Liver (tissue), 8 donors: ENCODE measurements at regions not wholly inside any gene's neighbourhood (a gene's known extent, or its start where the extent isn't known, plus 50 kb on each side); places are given as distances from the start of the nearest gene placed in this dataset.
A peak's percentile ranks its signal among the peaks of the same experiment; 100 is the strongest.

Source experiments
- DNase-seq: peaks from one replicate; pipeline ENCODE4 v3.0.0-alpha.2; 2017; ENCODE audit warnings: low spot score
- H3K27ac ChIP-seq, 2 donors: one replicate each; pipeline ENCODE4 v1.7.0; 2013; ENCODE audit warnings: inconsistent platforms in 2 of 2, low read length in 2 of 2, control low read depth in 1 of 2, low read depth in 1 of 2, mild to moderate bottlenecking in 1 of 2
- H3K27me3 ChIP-seq, 4 donors: one replicate each; pipeline versions ENCODE4 v1.6.1 to v1.7.0; 2013; ENCODE audit warnings: low read length in 3 of 4, inconsistent platforms in 1 of 4, mild to moderate bottlenecking in 1 of 4, moderate library complexity in 1 of 4; ENCODE audit not compliant: control insufficient read depth in 4 of 4, insufficient read depth in 4 of 4
- H3K36me3 ChIP-seq, 4 donors: one replicate each; pipeline versions ENCODE4 v1.6.1 to v1.7.0; 2013; ENCODE audit warnings: low read length in 3 of 4, mild to moderate bottlenecking in 3 of 4, low read depth in 1 of 4, moderate library complexity in 1 of 4; ENCODE audit not compliant: control insufficient read depth in 4 of 4, insufficient read depth in 3 of 4
- H3K4me1 ChIP-seq, 4 donors: one replicate each; pipeline versions ENCODE4 v1.6.1 to v1.7.0; 2013; ENCODE audit warnings: low read length in 3 of 4, mild to moderate bottlenecking in 3 of 4, moderate library complexity in 1 of 4; ENCODE audit not compliant: control insufficient read depth in 4 of 4, insufficient read depth in 4 of 4
- H3K4me3 ChIP-seq, 3 donors: one replicate each; pipeline versions ENCODE4 v1.6.1 to v1.7.0; 2013; ENCODE audit warnings: low read length in 3 of 3, control low read depth in 1 of 3, low read depth in 1 of 3, mild to moderate bottlenecking in 1 of 3
- H3K9ac ChIP-seq, 2 donors: one replicate each; pipeline ENCODE4 v1.7.0; 2013; ENCODE audit warnings: low read length in 2 of 2, mild to moderate bottlenecking in 2 of 2, moderate library complexity in 2 of 2, control low read depth in 1 of 2, low read depth in 1 of 2
- H3K9me3 ChIP-seq, 4 donors: one replicate each; pipeline versions ENCODE4 v1.6.1 to v1.7.0; 2013; ENCODE audit warnings: low read length in 3 of 4; ENCODE audit not compliant: control insufficient read depth in 4 of 4
- CTCF ChIP-seq: fragments of 150-350 bp; IDR thresholded peaks from 2 replicates; pipeline ENCODE4 v1.5.1; 2017; ENCODE audit warnings: improper control_type of control experiment, low read depth, low read length; ENCODE audit not compliant: missing input control
- EGR1 ChIP-seq, 2 donors: IDR thresholded peaks; 2 replicates each; pipeline ENCODE4 v1.6.1; 2016 to 2018; ENCODE audit warnings: antibody characterized with exemption in 2 of 2, low read depth in 2 of 2
- FOXA1 ChIP-seq: IDR thresholded peaks from 2 replicates; pipeline ENCODE4 v1.6.1; 2016; ENCODE audit warnings: antibody characterized with exemption
- FOXA2 ChIP-seq: IDR thresholded peaks from 2 replicates; pipeline ENCODE4 v1.6.1; 2016; ENCODE audit warnings: antibody characterized with exemption
- GABPA ChIP-seq, 2 donors: IDR thresholded peaks in 1 of 2; conservative IDR thresholded peaks in 1 of 2; 2 replicates each; pipeline ENCODE4 v1.6.1; 2016; ENCODE audit warnings: antibody characterized with exemption in 2 of 2, mild to moderate bottlenecking in 1 of 2, moderate library complexity in 1 of 2
- HNF4A ChIP-seq, 2 donors: conservative IDR thresholded peaks; 2 replicates each; pipeline ENCODE4 v1.6.1; 2016; ENCODE audit warnings: antibody characterized with exemption in 2 of 2, mild to moderate bottlenecking in 2 of 2
- HNF4G ChIP-seq: IDR thresholded peaks from 2 replicates; pipeline ENCODE4 v1.6.1; 2016; ENCODE audit warnings: antibody characterized with exemption
- JUND ChIP-seq, 2 donors: IDR thresholded peaks; 2 replicates each; pipeline ENCODE4 v1.6.1; 2016; ENCODE audit warnings: antibody characterized with exemption in 2 of 2
- NR2F2 ChIP-seq: IDR thresholded peaks from 2 replicates; pipeline ENCODE4 v1.6.1; 2016; ENCODE audit warnings: antibody characterized with exemption
- RAD21 ChIP-seq, 2 donors: IDR thresholded peaks; 2 replicates each; pipeline ENCODE4 v1.6.1; 2016; ENCODE audit warnings: antibody characterized with exemption in 2 of 2, mild to moderate bottlenecking in 2 of 2
- RXRA ChIP-seq, 2 donors: IDR thresholded peaks; 2 replicates each; pipeline ENCODE4 v1.6.1; 2017 to 2018; ENCODE audit warnings: antibody characterized with exemption in 2 of 2, mild to moderate bottlenecking in 1 of 2
- SP1 ChIP-seq: IDR thresholded peaks from 2 replicates; pipeline ENCODE4 v1.6.1; 2018; ENCODE audit warnings: antibody characterized with exemption, mild to moderate bottlenecking
- TAF1 ChIP-seq: conservative IDR thresholded peaks from 2 replicates; pipeline ENCODE4 v1.6.1; 2016; ENCODE audit warnings: antibody characterized with exemption, mild to moderate bottlenecking
- YY1 ChIP-seq: IDR thresholded peaks from 2 replicates; pipeline ENCODE4 v1.6.1; 2016; ENCODE audit warnings: antibody characterized with exemption, mild to moderate bottlenecking
- ZBTB33 ChIP-seq: IDR thresholded peaks from 2 replicates; pipeline ENCODE4 v1.6.1; 2016; ENCODE audit warnings: antibody characterized with exemption
- WGBS: extraction: QIAGEN DNeasy Blood & Tissue Kit; methylation state at CpG from one replicate; pipeline ENCODE4 v1.1.7; 2013; 5-methylcytosine and 5-hydroxymethylcytosine counted together
- TF ChIP-seq, protein P1 (sequence below): IDR thresholded peaks from 2 replicates; pipeline ENCODE4 v1.6.1; 2016; ENCODE audit warnings: antibody characterized with exemption, mild to moderate bottlenecking
- TF ChIP-seq, protein P2 (sequence below): IDR thresholded peaks from 2 replicates; pipeline ENCODE4 v1.6.1; 2016; ENCODE audit warnings: antibody characterized with exemption
- TF ChIP-seq, protein P3 (sequence below): IDR thresholded peaks from 2 replicates; pipeline ENCODE4 v1.6.1; 2016; ENCODE audit warnings: antibody characterized with exemption
- donor health status: healthy.
- donor health status: healthy.
- donor health status: healthy.
- donor health status: healthy.
- donor health status: healthy.

DNA sequence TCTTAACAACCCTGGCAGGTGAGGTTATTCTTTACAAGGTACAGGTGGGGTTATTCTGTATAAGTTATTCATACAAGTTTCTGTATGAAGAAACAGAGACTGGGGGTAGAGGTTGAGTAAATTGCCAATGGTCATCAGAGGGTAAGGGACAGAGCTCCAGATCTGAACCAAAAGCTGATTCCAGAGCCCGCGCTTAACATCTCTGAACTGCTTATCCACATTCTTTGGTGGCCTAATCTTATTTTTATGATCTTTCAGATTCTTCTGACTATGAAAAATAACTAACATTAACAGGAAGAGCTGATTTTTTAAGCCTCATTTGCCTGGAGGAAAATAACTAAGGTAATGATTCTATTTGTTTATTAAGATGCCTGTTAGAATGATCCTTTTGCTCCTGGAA lies 63.9 kb upstream of the BARHL2 start:
- peaks cover 2 to 5% (median 3%) of the 10 kb centered on the region in 4 donors for H3K4me1 ChIP-seq
- no peaks in the 10 kb centered on the region for H3K36me3 ChIP-seq
- no peaks in the 10 kb centered on the region for H3K27me3 ChIP-seq
- H3K9ac ChIP-seq: no peak overlapping the region
- no peaks in the 10 kb centered on the region for H3K9me3 ChIP-seq
- H3K4me3 ChIP-seq: no peak overlapping the region
- H3K27ac ChIP-seq: no peak overlapping the region
- WGBS: 97% methylated on average over 2 of the region's 2 CpGs
- TF ChIP-seq HNF4G (no peak), TAF1 (no peak), FOXA1 (no peak), GABPA (IDR thresholded peaks at IDR 0.05 in 1 of 2, conservative IDR thresholded peaks at IDR 0.05 in 1 of 2) (no peak), RAD21 (IDR thresholded peaks at IDR 0.05) (no peak), CTCF (no peak), SP1 (no peak), NR2F2 (no peak), ZBTB33 (no peak), YY1 (no peak)
- TF ChIP-seq, protein P1, sequence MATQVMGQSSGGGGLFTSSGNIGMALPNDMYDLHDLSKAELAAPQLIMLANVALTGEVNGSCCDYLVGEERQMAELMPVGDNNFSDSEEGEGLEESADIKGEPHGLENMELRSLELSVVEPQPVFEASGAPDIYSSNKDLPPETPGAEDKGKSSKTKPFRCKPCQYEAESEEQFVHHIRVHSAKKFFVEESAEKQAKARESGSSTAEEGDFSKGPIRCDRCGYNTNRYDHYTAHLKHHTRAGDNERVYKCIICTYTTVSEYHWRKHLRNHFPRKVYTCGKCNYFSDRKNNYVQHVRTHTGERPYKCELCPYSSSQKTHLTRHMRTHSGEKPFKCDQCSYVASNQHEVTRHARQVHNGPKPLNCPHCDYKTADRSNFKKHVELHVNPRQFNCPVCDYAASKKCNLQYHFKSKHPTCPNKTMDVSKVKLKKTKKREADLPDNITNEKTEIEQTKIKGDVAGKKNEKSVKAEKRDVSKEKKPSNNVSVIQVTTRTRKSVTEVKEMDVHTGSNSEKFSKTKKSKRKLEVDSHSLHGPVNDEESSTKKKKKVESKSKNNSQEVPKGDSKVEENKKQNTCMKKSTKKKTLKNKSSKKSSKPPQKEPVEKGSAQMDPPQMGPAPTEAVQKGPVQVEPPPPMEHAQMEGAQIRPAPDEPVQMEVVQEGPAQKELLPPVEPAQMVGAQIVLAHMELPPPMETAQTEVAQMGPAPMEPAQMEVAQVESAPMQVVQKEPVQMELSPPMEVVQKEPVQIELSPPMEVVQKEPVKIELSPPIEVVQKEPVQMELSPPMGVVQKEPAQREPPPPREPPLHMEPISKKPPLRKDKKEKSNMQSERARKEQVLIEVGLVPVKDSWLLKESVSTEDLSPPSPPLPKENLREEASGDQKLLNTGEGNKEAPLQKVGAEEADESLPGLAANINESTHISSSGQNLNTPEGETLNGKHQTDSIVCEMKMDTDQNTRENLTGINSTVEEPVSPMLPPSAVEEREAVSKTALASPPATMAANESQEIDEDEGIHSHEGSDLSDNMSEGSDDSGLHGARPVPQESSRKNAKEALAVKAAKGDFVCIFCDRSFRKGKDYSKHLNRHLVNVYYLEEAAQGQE: no peak
- TF ChIP-seq, protein P2, sequence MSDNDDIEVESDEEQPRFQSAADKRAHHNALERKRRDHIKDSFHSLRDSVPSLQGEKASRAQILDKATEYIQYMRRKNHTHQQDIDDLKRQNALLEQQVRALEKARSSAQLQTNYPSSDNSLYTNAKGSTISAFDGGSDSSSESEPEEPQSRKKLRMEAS: no peak
- TF ChIP-seq, protein P3, sequence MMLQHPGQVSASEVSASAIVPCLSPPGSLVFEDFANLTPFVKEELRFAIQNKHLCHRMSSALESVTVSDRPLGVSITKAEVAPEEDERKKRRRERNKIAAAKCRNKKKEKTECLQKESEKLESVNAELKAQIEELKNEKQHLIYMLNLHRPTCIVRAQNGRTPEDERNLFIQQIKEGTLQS: no peak
- no peak for DNase-seq

GRCh38 chr1:90779573-90779972 lies 62.5 kb upstream of the BARHL2 start:
- Histone ChIP-seq H3K4me3 (no peak overlapping the region), H3K27me3 (no peaks in the 10 kb centered on the region), H3K27ac (no peak overlapping the region), H3K36me3 (no peaks in the 10 kb centered on the region), H3K4me1 (peaks cover 2 to 5% (median 3%) of the 10 kb centered on the region in 4 donors), H3K9me3 (no peaks in the 10 kb centered on the region), H3K9ac (no peak overlapping the region)
- no peak for DNase-seq
- WGBS: 28% methylated on average over 4 of the region's 4 CpGs
- peak; percentile 57 for TF ChIP-seq NR2F2
- peak; percentile 75 to 94 for TF ChIP-seq JUND (IDR thresholded peaks at IDR 0.05)
- TF ChIP-seq, protein P2: peak; percentile 69
- peak; percentile 98 for TF ChIP-seq HNF4G
- TF ChIP-seq, protein P3: peak; percentile 81
- TF ChIP-seq, protein P1: no peak
- peak; percentile 87 to 91 for TF ChIP-seq RXRA (IDR thresholded peaks at IDR 0.05)
- TF ChIP-seq RAD21 (IDR thresholded peaks at IDR 0.05): peak; percentile 25 to 55
- peak; percentile 98 to 99 for TF ChIP-seq HNF4A (conservative IDR thresholded peaks at IDR 0.05)
- TF ChIP-seq EGR1 (IDR thresholded peaks at IDR 0.05; ENCODE audit: low read depth in 2 of 2): no peak
- TF ChIP-seq YY1: peak; percentile 76
- no peak for TF ChIP-seq GABPA (IDR thresholded peaks at IDR 0.05 in 1 of 2, conservative IDR thresholded peaks at IDR 0.05 in 1 of 2)
- peak; percentile 81 for TF ChIP-seq SP1
- TF ChIP-seq FOXA2: peak; percentile 45
